ENCODE measurements at regions not wholly inside any gene's neighbourhood (a gene's known extent, or its start where the extent isn't known, plus 50 kb on each side); places are given as distances from the start of the nearest gene placed in this dataset.
"Not testable (repeated sequence)": the region's sequence is repeated elsewhere in the genome, so short reads cannot be mapped to it uniquely, and the experiment has no call there.

GRCh38 chr6:127406722-127407121 is 52.5 kb downstream of the KIAA0408 start:
- H3K9me3 ChIP-seq; H3K4me3 ChIP-seq; DNase-seq (ENCODE audit: low spot score in 2 of 2); H3K4me1 ChIP-seq; H3K36me3 ChIP-seq; H3K27me3 ChIP-seq; intact Hi-C loops (cut with DNase I); H3K27ac ChIP-seq: not testable (repeated sequence)

- no peaks in the 10 kb centered on the region for H3K4me1 ChIP-seq
- intact Hi-C loops (cut with DNase I), result no loop called here
- no peaks in the 10 kb centered on the region for H3K36me3 ChIP-seq
- H3K4me3 ChIP-seq, result no peak overlapping the region
- no peak for TF ChIP-seq CTCF (IDR thresholded peaks at IDR 0.05)
- DNase-seq (ENCODE audit: low spot score in 2 of 2), result no peak
- H3K27ac ChIP-seq, result no peak overlapping the region
- no peaks in the 10 kb centered on the region for H3K9me3 ChIP-seq
- H3K27me3 ChIP-seq, result no peaks in the 10 kb centered on the region
These were observed 53.1 kb downstream of the KIAA0408 start for GRCh38 chr6:127406122-127406521.

GRCh38 chr6:127404594-127405178 is 54.5 kb downstream of the KIAA0408 start:
- no peaks in the 10 kb centered on the region for H3K4me1 ChIP-seq
- intact Hi-C loops (cut with DNase I), result no loop called here
- no peak overlapping the region for H3K4me3 ChIP-seq
- H3K36me3 ChIP-seq, result no peaks in the 10 kb centered on the region
- no peaks in the 10 kb centered on the region for H3K27me3 ChIP-seq
- no peaks in the 10 kb centered on the region for H3K9me3 ChIP-seq
- TF ChIP-seq CTCF (IDR thresholded peaks at IDR 0.05), result no peak
- no peak overlapping the region for H3K27ac ChIP-seq
- no peak for DNase-seq (ENCODE audit: low spot score in 2 of 2)

- H3K9me3 ChIP-seq, result no peaks in the 10 kb centered on the region
- intact Hi-C loops (cut with DNase I), result no loop called here
- H3K4me1 ChIP-seq, result no peaks in the 10 kb centered on the region
- H3K27me3 ChIP-seq, result no peaks in the 10 kb centered on the region
- no peak for TF ChIP-seq CTCF (IDR thresholded peaks at IDR 0.05)
- H3K27ac ChIP-seq, result no peak overlapping the region
- H3K36me3 ChIP-seq, result no peaks in the 10 kb centered on the region
- no peak for DNase-seq (ENCODE audit: low spot score in 2 of 2)
- H3K4me3 ChIP-seq, result no peak overlapping the region
These were observed 55.1 kb downstream of the KIAA0408 start for GRCh38 chr6:127404133-127404532.

GRCh38 chr6:127403636-127404035 is 55.6 kb downstream of the KIAA0408 start:
- TF ChIP-seq CTCF (IDR thresholded peaks at IDR 0.05), result no peak

GRCh38 chr6:127402890-127403617 is 56.1 kb downstream of the KIAA0408 start:
- H3K4me3 ChIP-seq, result no peak overlapping the region
- DNase-seq (ENCODE audit: low spot score in 2 of 2), result no peak
- H3K4me1 ChIP-seq, result peaks cover 0 to under 1% of the 10 kb centered on the region in 2 donors
- no peak overlapping the region for H3K27ac ChIP-seq
- no peaks in the 10 kb centered on the region for H3K36me3 ChIP-seq
- no peaks in the 10 kb centered on the region for H3K27me3 ChIP-seq
- intact Hi-C loops (cut with DNase I), result no loop called here
- no peaks in the 10 kb centered on the region for H3K9me3 ChIP-seq
- no peak for TF ChIP-seq CTCF (IDR thresholded peaks at IDR 0.05)

More at GRCh38 chr6:127403636-127404035, 55.6 kb downstream of the KIAA0408 start:
- Histone ChIP-seq H3K36me3 (no peaks in the 10 kb centered on the region), H3K9me3 (no peaks in the 10 kb centered on the region), H3K27me3 (no peaks in the 10 kb centered on the region), H3K4me3 (no peak overlapping the region), H3K27ac (no peak overlapping the region), H3K4me1 (no peaks in the 10 kb centered on the region)
- intact Hi-C loops (cut with DNase I), result no loop called here
- no peak for DNase-seq (ENCODE audit: low spot score in 2 of 2)

Data from ascending aorta (tissue), 2 donors.